ENCODE measurements at regions not wholly inside any gene's neighbourhood (a gene's known extent, or its start where the extent isn't known, plus 50 kb on each side); places are given as distances from the start of the nearest gene placed in this dataset.

DNA sequence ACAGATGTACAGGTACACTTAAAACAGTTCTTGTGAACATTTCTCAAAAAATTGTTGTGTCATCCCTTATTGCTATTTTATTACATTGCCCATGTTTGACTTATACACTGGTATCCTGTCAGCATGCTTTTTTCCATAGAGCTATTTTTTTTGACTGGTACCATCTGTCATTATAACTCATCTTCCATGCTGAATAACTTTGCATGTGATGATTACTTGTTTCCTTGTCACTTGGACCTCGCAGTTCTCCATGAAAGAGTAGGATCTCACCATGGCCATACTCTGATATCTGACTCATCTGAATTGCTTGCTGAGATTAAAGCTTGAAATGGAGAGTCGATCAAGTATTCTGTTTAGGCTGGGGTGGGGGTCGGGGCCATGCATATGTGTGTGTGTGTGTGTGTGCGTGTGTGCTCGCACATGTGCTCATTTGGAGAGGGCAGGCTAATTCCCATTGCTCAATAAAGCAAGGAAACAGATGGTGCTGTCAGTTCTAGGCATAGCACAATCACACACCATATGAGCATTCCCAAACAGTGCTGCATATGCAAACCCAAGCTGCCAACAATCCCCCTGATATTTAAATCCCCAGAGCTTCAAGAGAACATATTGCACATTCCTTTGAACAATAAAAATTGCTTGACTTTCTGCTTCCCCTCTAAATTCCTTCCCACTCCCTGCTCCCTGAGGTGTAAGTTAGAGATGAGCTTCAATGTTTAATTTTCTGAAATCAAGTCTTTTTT lies 62.9 kb downstream of the NHLRC3 start:
- DNase-seq (ENCODE audit: low read depth): no peak

DNA sequence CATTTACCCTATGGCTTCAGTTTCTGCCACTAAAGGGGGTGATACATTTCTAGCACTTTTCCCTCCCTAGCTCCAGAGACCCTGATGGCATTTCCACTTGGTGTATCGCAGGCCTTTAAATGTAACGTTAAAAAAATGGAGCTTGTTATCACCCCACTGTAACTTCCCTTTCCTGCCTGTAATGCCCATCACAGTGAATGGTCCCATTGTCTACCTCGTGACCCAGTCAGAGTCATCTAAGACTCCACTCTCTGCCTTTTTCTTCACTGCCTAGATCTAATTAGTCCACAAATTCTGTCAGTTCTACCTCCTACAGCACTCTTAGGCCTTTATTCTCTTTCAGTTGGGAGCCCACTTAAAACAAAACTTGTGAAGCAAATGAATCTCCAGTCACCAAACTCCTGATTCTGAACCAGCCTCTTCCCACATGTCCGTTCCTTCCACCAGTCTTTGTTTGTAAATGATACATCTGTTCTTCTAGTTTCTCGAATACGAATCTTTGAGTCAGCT lies 64.8 kb downstream of the NHLRC3 start:
- no peak for DNase-seq (ENCODE audit: low read depth)

DNA sequence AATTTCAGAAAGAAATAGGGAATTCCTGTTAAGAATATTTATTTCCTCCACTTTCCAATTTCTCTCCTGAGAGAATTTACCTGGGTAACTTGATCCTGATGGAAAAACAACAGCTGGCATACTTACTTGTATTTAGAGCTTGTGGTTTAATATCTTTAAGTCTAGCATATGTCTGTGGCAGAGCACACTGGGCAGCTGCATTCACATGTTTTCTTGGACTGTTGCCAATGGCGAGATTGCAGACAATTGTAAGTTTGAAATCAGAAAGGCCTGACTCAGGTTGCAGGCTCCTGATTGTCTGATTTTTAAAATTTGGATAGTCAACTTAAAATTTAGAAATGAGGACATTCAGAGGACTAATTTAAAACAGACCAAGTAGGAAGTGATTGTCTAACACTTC lies 66.9 kb downstream of the NHLRC3 start:
- peak; percentile 5 for DNase-seq (ENCODE audit: low read depth)

DNA sequence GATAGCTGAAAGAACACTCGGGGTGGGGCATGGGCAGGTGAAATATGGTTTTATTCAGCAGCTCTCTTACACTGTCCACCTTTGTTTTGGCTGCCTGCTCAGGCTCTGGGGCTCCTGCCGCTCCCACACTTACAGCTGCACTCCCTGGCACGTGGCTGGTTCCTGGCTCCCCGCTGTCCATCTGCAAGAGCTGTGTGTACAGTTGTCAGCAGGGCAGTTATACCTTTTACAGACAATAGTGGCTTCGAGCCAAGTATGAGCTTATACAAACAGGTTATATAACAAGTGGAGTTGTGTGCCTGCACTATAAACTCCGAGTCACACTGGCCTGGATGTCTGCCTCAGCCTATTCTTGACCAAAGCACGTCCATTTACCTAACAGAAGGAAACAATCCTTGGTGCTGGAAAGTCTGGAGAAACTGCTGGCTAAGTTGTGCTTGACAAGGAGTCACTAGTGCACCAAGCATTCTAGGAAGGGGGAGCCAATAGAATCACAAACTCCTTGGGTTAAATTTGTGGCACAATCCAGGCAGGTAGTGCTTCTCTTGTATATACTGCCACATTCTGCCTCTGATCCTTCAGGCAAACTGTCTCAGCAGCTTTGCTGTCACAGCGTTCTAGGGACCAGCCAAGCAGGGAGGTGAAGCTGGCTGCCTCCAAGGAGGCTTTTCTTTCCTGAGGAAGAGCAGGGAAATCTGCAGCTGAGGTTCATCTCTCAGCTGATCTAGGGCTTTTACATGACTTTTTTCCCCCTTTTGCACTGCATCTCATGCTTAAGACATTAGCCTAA lies 68.2 kb downstream of the NHLRC3 start:
- no peak for DNase-seq (ENCODE audit: low read depth)

DNA sequence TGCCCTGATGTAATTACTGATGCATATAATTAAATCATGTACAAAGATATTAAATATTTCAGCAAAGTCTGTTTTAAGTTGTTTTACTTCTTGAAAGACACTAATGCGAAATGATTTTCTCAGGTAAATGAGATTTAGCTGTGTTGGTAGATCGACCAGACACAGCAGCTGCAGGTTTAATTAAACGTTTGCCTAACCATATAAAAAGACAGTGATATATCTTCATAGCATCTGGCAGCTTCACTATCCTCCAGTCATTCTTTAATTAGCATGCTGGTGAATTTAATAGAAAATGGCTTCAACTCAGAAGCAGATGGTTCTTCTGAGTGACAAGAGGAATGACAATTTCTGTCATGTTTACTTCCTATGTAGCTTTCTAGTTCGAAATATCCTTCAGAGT lies 69.3 kb downstream of the NHLRC3 start:
- no peak for DNase-seq (ENCODE audit: low read depth)

DNA sequence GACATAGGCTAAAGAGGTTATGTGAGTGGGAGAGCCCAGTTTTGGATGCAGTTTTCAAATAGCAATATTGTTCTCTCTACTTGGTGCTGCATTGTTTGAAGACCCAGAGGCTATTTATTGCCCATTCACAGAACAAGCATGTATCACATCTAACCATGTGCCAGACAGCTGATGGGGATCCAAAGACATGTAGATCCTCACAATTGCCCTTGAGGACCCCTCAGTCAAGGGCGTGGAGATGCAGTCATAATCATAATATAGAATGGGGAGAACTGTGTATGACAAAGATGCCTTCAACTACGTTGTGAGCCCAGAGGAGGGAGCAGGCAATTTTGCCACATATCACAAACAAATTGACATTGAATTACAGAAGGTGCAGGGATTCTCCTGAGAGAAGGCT lies 70.5 kb downstream of the NHLRC3 start:
- no peak for DNase-seq (ENCODE audit: low read depth)

DNA sequence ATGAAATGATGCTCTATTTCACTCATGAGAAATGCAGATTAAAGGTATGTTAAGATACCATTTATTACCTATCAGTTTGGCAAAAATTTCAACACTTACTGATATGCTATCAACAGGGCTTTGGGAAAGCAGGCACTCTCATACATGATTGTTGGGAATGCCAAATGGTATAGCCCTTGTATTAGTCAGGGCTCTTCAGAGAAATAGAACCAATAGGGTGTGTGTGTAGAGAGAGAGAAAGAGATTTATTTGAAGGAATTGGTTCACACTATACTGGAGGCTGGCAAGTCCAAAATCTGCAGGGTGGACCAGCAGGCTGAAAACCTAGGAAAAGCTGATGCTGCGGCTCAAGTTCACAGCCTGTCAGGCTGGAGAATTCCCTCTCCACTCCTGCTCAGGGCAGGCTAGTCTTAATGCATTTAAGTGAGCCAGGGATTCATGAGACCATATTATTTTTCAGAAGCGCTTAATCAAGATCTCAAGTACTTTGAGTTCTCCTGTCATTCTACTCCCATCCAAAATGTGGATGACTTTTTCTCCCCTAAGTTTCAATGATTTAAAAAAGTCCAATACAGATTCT lies 72.4 kb downstream of the NHLRC3 start:
- no peak for DNase-seq (ENCODE audit: low read depth)

DNA sequence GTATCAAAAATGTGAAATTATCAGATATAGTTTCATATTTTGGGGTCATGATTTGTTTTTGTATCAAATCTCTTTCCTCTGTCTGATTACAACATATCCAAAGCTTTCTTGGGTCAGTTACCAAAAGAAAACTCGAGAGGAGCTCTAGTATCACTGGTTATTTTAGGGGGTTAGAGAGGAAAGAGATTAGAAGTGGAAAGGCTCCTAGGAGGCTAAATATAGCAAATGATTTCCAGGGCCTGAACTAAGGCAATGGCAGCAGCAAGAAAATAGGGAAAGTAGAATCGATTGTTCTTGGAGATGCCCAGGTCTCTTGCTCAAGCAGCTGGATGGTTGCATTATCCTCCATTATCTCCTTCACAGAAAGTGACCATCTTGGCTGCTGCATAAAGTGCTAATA lies 72.9 kb downstream of the NHLRC3 start:
- no peak for DNase-seq (ENCODE audit: low read depth)

DNA sequence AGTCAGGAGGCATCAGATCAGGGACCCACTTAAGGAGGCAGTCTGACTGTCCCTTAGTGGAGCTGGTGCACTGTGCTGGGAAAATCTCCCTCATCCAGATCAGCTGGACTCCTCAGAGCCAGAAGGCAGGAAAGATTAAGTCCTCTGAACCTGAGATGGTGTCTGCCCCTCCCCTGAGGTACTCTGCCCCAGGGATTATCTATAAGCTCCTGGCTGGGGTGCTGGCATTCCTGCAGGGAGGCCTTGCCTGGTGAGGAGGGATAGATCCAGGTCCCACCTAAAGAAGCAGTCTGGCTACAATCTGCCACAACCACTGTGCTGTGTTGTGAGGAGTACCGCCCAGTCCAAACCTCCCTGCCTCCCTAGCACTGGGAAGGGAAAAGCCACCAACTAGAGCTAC lies 81.2 kb downstream of the NHLRC3 start:
- no peak for DNase-seq (ENCODE audit: low read depth)

DNA sequence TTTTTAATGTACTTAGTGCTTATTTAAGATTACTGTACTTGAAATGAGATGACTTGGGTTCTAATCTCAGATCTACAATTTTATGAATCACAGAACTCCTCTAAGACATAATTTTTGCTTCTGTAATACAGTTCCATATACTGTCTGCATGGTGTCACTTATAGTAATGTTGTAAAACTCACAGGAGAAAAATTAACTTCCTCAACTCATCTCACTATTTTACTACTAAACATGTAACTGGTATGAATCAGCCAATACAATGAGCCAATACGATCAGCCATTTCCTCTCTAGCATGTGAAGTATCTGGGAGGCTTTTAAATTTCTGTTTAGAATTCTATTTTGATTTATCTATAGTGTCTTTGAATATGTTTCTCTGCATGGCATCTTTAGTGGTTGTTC lies 85.3 kb downstream of the NHLRC3 start:
- DNase-seq (ENCODE audit: low read depth): no peak

DNA sequence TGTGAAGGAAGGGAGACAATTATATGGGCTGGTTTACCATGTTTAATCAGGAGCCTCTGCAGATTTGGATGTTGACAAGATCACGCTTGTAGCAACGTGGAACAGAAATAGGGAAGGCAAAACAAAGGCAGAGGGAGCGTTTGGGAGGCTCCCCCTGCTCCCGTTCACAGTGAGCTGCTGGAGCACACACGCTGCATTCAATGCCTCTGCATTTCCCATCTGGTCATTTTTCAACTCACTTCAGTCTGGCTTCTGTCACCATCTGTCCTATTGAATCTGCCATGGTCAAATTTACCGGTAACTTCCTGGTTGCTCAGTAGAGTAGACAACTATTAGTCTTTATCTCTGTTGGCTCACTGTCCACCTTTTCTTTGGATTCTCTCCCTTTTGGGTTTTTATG lies 91.0 kb downstream of the NHLRC3 start:
- DNase-seq (ENCODE audit: low read depth): no peak

DNA sequence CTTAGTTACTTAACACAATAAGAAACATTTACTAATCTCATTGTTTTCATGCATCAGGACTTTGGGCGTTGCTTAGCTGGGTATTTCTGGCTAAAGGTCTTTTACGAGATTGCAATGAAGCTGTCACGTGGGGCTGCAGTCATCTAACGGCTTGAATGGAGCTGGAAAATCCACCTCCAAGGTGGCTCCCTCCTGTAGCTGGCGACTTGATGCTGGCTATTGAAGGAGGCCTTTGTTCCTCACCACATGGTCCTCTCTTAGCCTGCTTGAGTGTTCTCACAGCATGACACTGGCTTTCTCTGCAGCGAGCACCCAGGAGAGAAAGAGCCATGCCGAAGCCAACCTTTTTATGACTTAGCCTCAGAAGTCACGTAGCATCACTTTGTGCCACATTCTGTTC lies 92.0 kb downstream of the NHLRC3 start:
- DNase-seq (ENCODE audit: low read depth): no peak

DNA sequence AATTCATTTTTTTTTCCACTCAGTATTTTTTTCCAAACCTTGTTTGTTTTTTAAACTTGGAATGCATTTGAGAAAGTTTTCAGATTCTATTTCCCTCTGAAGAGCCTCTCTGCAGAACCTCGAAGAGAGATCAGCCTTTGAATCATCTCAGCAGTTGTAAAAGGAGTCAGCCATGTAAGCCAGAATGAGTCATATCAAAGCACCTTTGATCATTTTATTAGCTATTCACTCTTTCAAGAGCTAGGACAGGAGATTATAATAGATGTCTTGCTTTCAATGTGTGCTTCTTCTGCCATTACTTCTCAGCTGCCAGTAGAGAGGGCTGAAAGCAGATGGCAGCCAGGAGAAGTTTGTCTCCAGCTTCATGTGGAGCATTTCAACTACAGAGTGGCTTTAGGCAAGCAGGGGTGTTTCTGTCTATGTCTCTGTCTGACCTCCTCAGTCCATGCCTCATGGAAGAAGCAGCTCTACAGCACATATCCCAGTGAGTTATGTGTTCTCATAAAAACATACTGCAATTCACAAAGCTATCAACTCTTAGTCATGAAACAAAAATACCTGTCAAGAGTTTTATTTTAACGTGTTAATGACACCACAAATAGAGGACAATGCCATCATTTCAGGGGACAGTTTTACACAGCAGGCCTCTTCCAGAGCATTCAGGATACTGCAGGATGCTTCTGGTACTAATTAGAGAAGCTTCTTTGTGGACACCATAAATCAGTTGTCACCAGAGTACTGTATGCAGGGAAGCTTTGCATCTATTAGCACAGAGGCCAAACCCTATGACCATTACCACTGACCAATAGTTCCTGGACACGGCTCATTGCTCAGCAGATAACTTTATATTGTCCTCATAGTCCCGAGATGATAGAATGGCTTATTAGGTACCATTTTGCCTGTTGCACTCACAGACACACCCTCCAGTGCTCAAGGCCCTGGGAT lies 94.3 kb downstream of the NHLRC3 start:
- DNase-seq (ENCODE audit: low read depth): no peak

DNA sequence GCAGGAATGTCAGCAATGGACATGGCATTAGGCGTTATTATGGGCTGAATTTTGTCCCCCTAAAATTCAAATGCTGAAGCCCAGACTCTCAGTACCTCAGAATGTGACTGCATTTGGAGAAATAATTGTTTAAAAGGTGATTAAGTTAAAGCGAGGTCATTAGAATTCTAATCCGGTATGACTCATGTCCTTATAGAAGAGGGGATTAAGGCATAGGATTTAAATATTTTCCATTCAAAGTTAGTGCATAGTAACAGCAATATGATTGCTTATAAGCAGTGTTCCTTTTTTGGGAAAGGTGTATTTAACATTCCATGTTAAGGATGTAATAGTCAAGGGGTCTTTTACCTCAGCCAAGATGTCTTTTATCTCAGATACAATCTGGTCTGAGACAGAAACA lies 95.5 kb downstream of the NHLRC3 start:
- DNase-seq (ENCODE audit: low read depth): no peak

DNA sequence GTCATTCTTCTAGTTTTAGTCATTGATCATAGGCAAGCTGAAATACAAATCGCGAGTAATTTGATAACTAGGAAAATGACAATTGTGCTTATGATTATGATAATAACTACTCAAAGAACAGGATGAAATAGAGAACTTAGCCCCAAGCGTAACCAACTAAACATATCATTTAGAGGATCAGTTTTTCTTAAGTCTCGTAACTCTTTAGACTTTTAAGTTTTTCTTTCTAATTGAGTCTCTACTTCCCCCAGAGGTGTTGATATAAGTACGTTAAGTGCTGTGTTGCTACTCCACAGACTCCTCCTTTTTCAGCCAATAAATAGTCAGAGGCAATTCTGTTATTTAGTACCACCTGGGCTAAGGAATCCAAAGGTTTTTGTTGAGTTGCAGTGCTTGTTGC lies 96.3 kb downstream of the NHLRC3 start:
- no peak for DNase-seq (ENCODE audit: low read depth)

DNA sequence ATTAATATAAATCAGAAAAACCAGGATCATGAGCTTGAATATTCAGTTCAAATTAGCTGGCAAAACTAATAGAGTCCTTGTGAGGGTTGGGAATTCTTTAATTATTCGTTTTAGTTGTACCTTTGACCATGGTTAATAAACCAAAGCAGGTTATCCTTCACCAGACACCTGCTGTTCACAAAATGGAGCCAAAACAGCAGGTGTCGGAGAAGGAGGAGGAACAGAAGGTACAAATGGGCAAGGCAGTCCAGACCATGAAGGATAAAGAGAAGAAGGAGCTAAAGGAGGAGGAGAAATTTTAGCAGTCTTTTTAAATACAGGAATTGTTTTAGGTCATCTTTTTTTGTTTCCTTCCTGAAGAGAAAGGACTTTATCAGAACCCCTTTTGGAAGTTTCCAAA lies 106.1 kb downstream of the NHLRC3 start:
- no peak for DNase-seq (ENCODE audit: low read depth)

DNA sequence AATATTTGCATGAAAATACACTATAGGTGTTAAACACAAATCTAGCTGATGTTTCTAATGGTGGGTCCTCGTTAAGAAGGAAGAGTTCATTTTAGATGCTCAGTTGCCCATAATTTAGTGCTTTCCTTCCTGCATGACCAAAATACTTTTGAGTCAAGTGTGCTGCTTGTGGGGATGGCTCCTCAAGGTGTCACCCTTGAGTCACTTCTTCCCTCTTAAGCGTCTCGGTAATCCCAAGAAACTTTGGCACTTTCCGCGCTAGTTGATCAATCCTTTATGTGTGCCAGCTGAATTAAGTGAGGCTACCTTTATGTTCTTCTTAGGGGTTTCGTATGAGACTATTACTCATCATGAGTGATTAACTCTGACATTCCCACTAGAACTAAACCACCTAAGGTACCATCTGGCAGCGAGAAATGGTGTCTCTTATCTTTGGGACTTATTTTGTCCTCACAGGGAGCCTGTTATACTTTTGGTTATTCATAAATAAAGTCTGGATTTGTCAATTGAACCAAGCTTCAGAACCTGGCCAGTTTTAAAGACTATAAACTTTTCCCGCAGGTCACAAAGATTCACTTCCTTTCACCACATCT lies 106.8 kb downstream of the NHLRC3 start:
- DNase-seq (ENCODE audit: low read depth): peak; percentile 51

DNA sequence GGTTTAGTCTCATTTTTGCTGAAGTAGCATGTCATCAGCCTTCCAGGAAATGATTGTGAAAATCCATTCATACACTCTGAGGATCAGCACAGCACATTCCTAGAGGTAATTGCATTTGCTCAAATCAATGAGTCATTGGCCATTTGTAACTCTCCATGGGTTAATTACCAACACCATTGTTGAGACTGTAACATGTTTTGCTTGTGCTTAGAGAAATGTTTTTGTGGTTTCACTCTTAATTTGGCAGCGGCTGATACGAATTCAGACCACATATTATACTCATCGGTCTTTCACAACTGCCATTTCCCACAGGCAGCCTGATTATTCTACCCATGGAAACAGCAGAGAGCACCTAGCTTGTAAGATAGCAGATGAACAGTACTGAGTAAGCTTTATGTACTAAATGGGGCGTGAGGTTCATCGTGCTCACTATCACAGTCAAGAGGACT lies 110.3 kb downstream of the NHLRC3 start:
- DNase-seq (ENCODE audit: low read depth): peak; percentile 87

DNA sequence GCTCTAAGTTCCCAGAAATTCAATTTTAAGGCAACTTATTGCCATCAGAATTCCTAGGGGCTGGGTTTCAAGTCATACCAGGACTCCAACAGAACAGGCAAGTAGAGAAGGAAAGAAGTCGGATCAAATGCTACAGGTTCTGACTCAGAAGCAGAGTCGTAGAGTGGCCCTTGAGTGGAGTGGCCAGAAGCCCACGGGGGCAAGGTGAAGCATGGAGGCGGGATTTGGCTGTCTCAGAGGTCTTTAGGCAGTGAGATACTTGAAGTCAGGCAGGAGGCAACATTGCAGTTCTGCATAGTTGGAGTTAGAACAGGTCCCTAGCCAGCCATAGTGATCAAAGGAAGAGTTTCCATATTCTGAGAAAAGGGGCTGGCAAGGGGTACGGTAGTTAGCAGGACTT lies 111.6 kb downstream of the NHLRC3 start:
- DNase-seq (ENCODE audit: low read depth): no peak

DNA sequence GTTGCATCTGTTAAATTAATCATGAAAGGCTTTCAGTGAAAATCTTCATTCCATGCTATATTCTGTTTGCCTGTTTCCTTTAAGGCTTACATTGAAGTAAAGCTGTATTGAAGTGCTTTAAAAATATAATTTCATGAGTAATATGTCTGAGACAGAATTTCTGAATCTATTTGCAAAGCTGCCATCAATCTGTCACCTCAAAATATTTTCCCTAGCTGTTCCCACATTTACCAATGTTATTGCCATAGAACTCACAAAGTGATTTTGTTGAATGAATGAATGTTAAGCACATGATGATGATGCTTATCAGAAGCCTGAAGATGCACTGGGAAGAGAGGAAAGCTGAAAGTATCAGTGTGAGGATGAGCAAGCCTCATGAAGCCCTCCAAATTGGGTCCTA lies 115.8 kb downstream of the NHLRC3 start:
- no peak for DNase-seq (ENCODE audit: low read depth)

DNA sequence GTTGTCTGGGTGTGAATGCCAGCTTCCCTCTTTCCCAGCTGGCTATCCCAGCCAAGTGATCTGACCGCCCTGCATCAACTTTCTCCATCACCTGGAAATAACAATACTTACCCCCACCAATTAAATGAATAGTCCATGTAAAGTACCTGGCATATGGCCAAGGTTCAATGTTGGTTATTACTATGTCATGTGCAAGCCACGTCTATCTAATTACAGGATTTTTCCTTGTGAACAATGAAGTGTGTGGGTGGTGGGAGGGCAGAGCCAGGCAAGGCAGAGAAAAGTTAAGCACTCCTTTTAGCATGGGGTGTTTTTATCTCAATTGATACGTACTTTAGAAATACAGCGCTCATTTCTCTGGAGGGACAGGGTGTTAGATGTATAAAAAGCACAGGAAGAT lies 121.1 kb downstream of the NHLRC3 start:
- no peak for DNase-seq (ENCODE audit: low read depth)

Measured in amniotic epithelial cell (primary cell).